Ishikawa (cell line): ENCODE measurements at regions not wholly inside any gene's neighbourhood (a gene's known extent, or its start where the extent isn't known, plus 50 kb on each side); places are given as distances from the start of the nearest gene placed in this dataset.

Experiments
- EP300 ChIP-seq: IDR thresholded peaks from 2 replicates; pipeline ENCODE4 v1.6.1; 2012; ENCODE audit warnings: borderline replicate concordance
- FOXM1 ChIP-seq: IDR thresholded peaks from 2 replicates; pipeline ENCODE4 v1.6.1; 2012; ENCODE audit warnings: low read depth, borderline replicate concordance
- TAF1 ChIP-seq: IDR thresholded peaks from 2 replicates; pipeline ENCODE4 v1.6.1; 2012; ENCODE audit warnings: low read depth, mild to moderate bottlenecking
- TCF12 ChIP-seq: IDR thresholded peaks from 2 replicates; pipeline ENCODE4 v1.6.1; 2012; ENCODE audit warnings: low read depth
- ZBTB7A ChIP-seq: IDR thresholded peaks from 2 replicates; pipeline ENCODE4 v1.6.1; 2012; ENCODE audit warnings: low read depth
- TF ChIP-seq, protein P1 (sequence below): IDR thresholded peaks from 2 replicates; pipeline ENCODE4 v1.6.1; 2012; ENCODE audit warnings: low read depth, mild to moderate bottlenecking

DNA sequence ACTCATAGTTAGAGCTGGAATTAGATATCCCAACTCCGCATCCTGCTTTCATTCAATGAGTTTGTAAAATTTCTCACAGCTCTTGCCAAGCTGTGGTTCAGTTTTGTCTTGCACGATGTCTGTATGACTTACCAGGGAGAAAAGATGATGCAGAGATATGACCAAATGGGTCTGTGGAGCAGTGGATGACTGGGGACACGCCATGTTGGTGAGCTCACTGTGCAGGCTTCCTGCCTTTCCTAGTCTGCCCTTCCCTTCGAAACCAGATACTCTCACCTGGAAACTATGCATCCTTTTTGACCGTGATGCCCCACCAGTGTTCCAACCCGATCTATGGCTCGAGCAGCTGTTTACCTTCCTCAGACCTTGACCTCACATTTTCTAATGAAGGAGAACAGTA lies 262.7 kb upstream of the BMP2 start:
- TF ChIP-seq TCF12: no peak
- TF ChIP-seq TAF1: no peak
- TF ChIP-seq EP300: no peak
- no peak for TF ChIP-seq FOXM1
- no peak for TF ChIP-seq ZBTB7A
- TF ChIP-seq, protein P1, sequence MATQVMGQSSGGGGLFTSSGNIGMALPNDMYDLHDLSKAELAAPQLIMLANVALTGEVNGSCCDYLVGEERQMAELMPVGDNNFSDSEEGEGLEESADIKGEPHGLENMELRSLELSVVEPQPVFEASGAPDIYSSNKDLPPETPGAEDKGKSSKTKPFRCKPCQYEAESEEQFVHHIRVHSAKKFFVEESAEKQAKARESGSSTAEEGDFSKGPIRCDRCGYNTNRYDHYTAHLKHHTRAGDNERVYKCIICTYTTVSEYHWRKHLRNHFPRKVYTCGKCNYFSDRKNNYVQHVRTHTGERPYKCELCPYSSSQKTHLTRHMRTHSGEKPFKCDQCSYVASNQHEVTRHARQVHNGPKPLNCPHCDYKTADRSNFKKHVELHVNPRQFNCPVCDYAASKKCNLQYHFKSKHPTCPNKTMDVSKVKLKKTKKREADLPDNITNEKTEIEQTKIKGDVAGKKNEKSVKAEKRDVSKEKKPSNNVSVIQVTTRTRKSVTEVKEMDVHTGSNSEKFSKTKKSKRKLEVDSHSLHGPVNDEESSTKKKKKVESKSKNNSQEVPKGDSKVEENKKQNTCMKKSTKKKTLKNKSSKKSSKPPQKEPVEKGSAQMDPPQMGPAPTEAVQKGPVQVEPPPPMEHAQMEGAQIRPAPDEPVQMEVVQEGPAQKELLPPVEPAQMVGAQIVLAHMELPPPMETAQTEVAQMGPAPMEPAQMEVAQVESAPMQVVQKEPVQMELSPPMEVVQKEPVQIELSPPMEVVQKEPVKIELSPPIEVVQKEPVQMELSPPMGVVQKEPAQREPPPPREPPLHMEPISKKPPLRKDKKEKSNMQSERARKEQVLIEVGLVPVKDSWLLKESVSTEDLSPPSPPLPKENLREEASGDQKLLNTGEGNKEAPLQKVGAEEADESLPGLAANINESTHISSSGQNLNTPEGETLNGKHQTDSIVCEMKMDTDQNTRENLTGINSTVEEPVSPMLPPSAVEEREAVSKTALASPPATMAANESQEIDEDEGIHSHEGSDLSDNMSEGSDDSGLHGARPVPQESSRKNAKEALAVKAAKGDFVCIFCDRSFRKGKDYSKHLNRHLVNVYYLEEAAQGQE: no peak
